ENCODE measurements at regions not wholly inside any gene's neighbourhood (a gene's known extent, or its start where the extent isn't known, plus 50 kb on each side); places are given as distances from the start of the nearest gene placed in this dataset.

DNA sequence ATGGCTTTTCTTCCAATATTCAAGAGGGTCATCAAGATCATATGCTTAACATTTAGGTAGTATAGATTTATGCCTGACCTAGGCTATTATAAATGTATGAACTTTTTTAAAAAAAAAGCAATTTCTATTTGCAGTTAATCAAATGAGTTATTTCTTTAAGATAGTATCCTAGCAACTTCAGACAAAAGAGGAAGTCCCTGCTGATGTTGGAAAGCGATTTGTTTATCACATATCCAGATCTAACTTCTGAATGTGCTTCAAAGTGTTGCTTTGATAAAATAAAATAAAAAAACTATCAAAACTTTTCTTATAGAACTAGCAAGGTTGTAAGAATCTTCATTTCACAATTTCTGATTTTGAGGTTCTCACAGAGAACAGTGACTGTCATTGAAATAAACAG is 401.9 kb upstream of the PHF14 start:
- intact Hi-C loops (cut with DNase I), result no loop called here
- ATAC-seq, result no peak
- H3K9me3 ChIP-seq, result peaks cover 0 to 7% (median 0%) of the 10 kb centered on the region in 11 donors
- no peak for DNase-seq
- no peak overlapping the region for H3K27ac ChIP-seq
- TF ChIP-seq, protein P1, sequence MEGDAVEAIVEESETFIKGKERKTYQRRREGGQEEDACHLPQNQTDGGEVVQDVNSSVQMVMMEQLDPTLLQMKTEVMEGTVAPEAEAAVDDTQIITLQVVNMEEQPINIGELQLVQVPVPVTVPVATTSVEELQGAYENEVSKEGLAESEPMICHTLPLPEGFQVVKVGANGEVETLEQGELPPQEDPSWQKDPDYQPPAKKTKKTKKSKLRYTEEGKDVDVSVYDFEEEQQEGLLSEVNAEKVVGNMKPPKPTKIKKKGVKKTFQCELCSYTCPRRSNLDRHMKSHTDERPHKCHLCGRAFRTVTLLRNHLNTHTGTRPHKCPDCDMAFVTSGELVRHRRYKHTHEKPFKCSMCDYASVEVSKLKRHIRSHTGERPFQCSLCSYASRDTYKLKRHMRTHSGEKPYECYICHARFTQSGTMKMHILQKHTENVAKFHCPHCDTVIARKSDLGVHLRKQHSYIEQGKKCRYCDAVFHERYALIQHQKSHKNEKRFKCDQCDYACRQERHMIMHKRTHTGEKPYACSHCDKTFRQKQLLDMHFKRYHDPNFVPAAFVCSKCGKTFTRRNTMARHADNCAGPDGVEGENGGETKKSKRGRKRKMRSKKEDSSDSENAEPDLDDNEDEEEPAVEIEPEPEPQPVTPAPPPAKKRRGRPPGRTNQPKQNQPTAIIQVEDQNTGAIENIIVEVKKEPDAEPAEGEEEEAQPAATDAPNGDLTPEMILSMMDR (IDR thresholded peaks at IDR 0.05), result no peak
- no peaks in the 10 kb centered on the region for H3K36me3 ChIP-seq
- no peak overlapping the region for H3K4me3 ChIP-seq
- H3K4me1 ChIP-seq, result no peaks in the 10 kb centered on the region
- 18 to 33% methylated on average over 1 of the region's 1 CpG for WGBS, 2 donors
- no peaks in the 10 kb centered on the region for H3K27me3 ChIP-seq

DNA sequence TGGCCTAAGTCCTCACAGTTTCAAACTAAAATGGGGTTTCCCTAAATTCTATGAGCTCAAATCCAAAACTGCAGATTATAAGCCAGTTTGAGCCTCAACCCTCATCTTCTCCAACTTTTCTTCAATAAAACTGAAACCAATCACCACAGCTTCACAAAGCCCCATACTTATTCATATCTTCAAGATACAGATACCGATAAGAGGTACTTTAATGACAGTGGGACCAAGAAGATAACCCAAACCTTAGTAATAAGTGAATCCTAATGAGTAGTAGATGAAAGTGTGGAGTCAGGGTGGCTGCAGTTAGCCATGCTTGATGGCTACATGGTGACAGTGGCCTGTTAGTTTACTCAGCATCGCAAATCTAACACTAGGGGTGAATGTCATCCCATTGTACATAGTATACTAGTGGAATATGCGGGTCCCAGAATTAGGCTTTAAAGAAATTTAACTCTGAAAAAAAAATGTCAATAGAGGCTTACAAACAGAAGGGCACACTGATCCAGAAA is 395.8 kb upstream of the PHF14 start:
- H3K27ac ChIP-seq, result no peak overlapping the region
- DNase-seq, result no peak
- 91 to 93% methylated on average over 3 of the region's 3 CpGs for WGBS, 2 donors
- ATAC-seq, result no peak
- H3K4me1 ChIP-seq, result no peaks in the 10 kb centered on the region
- intact Hi-C loops (cut with DNase I), result no loop called here
- no peak overlapping the region for H3K4me3 ChIP-seq
- H3K36me3 ChIP-seq, result no peaks in the 10 kb centered on the region
- H3K27me3 ChIP-seq, result no peaks in the 10 kb centered on the region
- H3K9me3 ChIP-seq, result peaks cover 0 to 5% (median 0%) of the 10 kb centered on the region in 11 donors
- TF ChIP-seq, protein P1 (IDR thresholded peaks at IDR 0.05), result no peak

DNA sequence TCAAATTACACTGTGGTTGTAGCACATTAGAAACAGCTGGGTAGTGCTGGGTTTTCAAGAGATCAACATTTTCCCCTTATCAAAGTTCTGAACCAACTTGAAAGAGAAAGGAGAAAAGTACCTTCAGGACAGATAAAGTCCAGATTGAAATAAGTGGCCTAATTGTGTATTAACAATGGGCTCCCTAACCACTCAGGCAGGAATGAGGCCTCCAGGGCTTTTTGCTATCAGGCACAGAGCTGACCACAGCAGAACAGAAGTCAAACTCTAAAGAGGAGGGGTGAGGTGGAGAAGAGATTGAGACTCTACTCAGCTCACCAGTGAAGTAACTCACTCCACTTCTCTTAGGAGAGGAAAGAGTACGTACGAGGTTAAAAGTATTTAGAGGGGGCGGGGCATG is 394.1 kb upstream of the PHF14 start:
- Histone ChIP-seq H3K4me1 (no peaks in the 10 kb centered on the region), H3K4me3 (no peak overlapping the region), H3K27ac (no peak overlapping the region), H3K36me3 (no peaks in the 10 kb centered on the region), H3K27me3 (no peaks in the 10 kb centered on the region), H3K9me3 (peaks cover 0 to 5% (median 0%) of the 10 kb centered on the region in 11 donors)
- WGBS, 2 donors, result 61 to 73% methylated on average over 3 of the region's 3 CpGs
- intact Hi-C loops (cut with DNase I), result no loop called here
- no peak for DNase-seq
- no peak for ATAC-seq
- TF ChIP-seq, protein P1 (IDR thresholded peaks at IDR 0.05), result no peak

DNA sequence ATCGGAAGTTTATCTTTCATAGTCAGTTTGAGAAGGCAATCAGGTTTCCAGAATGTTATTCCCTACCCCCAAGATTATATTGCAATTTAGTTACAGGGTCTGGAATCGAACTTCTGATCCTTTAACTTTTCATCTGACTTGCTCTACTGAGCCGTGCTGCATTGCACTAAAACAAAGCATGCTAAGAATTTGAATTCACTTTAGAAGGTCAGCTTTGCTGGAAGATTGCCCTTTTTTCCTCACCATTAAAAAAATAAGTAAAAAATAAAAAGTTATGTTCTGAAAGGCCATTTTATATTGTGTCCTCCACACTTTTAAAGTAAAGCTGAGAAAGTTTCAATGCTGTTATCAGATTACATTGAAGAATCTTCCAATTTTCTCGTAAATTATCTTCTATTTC is 388.8 kb upstream of the PHF14 start:
- H3K4me3 ChIP-seq, result no peak overlapping the region
- no peaks in the 10 kb centered on the region for H3K36me3 ChIP-seq
- H3K4me1 ChIP-seq, result no peaks in the 10 kb centered on the region
- 53 to 56% methylated on average over 4 of the region's 4 CpGs for WGBS, 2 donors
- intact Hi-C loops (cut with DNase I), result no loop called here
- no peaks in the 10 kb centered on the region for H3K9me3 ChIP-seq
- no peak for ATAC-seq
- no peaks in the 10 kb centered on the region for H3K27me3 ChIP-seq
- DNase-seq, result no peak
- no peak overlapping the region for H3K27ac ChIP-seq
- TF ChIP-seq, protein P1 (IDR thresholded peaks at IDR 0.05), result no peak

Data from heart right ventricle (tissue), 16 donors.